Suprapubic skin (tissue), 4 donors: ENCODE measurements at regions not wholly inside any gene's neighbourhood (a gene's known extent, or its start where the extent isn't known, plus 50 kb on each side); places are given as distances from the start of the nearest gene placed in this dataset.

Experiments used
- CTCF ChIP-seq, 2 donors: fragments of 200-600 bp in 1 of 2; fragments of 450-650 bp in 1 of 2; sonication (generic) in 1 of 2; IDR thresholded peaks; one replicate each; pipeline ENCODE4 v1.5.1; 2016 to 2019; ENCODE audit warnings: antibody characterized with exemption in 2 of 2, mild to moderate bottlenecking in 1 of 2, moderate library complexity in 1 of 2
- POLR2A ChIP-seq, 2 donors: fragments of 450-650 bp; IDR thresholded peaks; one replicate each; pipeline ENCODE4 v1.6.1; 2017; ENCODE audit warnings: antibody characterized with exemption in 2 of 2, mild to moderate bottlenecking in 2 of 2, moderate library complexity in 2 of 2
- POLR2AphosphoS5 ChIP-seq, 3 donors: sonication (generic); formaldehyde crosslinking; IDR thresholded peaks; one replicate each; pipeline ENCODE4 v1.6.1; 2017; ENCODE audit warnings: antibody characterized with exemption in 3 of 3

- TF ChIP-seq CTCF (IDR thresholded peaks at IDR 0.05) (no peak), POLR2A (IDR thresholded peaks at IDR 0.05) (no peak), POLR2AphosphoS5 (IDR thresholded peaks at IDR 0.05) (no peak)
Measured at GRCh38 chr6:115554060-115554459, 506.6 kb downstream of the FRK start.
